GM19239 (cell line): ENCODE measurements at regions not wholly inside any gene's neighbourhood (a gene's known extent, or its start where the extent isn't known, plus 50 kb on each side); places are given as distances from the start of the nearest gene placed in this dataset.
"Not testable (repeated sequence)": the region's sequence is repeated elsewhere in the genome, so short reads cannot be mapped to it uniquely, and the experiment has no call there.

Experiments
- DNase-seq: peaks from one replicate; pipeline ENCODE4 v3.0.0; 2011; ENCODE audit warnings: low spot score; ENCODE audit not compliant: insufficient read length
- FAIRE-seq: peaks from 2 replicates; lab custom pipeline; 2011; peaks lifted over from hg19 to GRCh38; lab: Jason Lieb, UNC

DNA sequence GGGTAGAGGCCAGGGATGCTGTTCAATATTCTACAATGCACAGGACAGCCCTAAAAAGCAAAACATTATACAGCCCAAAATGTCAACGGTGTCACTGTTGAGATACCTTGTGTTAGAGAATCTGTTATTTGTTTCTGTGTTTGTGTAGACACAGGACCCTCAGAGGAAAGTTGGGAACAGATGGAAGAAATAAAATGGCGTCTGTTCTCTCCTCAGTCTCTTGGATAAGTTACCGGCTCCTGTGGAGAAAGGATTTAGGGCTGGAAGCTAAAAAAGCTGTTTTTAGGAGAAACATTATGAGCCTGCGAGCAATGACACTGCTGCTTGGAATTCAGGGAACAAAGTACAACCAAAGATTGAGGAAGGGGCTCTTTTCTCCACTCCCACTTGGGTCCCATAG, 688.6 kb upstream of the ZNF385D start:
- DNase-seq (no peak), FAIRE-seq (no peak)

DNA sequence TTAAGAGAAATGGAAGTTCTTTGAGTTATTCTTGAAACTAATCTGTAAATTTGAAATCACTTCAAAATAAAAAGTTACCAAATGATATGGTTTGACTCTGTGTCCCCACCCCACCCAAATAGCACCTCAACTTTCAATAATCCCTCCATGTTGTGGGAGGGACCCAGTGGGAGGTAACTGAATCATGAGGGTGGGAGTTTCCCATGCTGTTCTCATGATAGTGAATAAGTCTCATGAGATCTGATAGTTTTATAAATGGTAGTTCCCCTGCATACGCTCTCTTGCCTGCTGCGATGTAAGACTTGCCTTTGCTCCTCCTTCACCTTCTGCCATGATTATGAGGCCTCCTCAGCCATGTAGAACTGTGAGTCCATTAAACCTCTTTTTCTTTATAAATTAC, 690.7 kb upstream of the ZNF385D start:
- DNase-seq, result no peak
- no peak for FAIRE-seq

DNA sequence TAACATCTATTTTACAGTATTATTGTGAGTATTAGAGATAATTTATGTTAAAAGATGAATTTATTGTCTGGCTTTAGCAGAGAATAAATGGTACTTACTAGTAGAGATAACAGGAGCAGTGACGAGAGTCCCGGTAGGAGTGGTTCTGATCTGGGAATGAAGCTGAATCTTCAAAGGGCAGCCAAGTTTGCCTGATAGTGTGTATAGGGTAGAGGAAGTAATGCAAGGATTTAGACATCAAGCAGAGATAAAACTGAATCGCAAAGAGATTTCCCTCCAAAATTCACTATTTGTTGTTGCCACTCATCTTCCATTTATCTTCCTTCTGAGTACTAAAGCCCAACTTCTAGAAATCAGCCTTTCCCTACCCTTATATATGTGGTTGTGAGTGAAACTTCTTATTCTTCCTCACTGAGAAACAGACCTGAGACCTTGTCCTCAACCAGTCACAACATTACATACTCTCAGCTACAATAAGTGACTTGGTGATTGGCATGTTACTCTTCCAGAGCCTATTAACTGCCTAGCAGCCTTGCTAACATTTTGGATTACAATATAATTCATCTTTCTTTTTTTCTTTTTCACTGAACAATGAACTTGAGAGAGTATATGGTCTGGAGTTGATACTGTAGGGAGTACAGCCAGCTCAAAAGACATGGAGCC, 692.7 kb upstream of the ZNF385D start:
- no peak for DNase-seq
- FAIRE-seq, result no peak

DNA sequence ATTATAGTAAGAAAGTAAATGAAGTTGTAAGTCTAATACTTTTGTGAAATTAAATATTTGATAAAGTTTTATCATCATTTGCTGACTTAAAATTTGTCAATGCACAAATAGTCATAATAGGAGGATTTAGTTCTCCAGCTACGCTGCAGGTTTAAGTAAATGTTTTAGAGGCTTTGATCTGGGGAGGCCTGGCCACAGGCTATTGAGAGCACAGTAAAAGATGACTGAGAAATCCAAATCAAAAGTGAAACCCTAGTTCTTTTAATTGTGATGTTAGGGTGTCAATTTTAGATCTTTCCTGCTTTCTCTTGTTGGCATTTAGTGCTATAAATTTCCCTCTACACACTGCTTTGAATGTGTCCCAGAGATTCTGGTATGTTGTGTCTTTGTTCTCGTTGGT, 694.3 kb upstream of the ZNF385D start:
- not testable (repeated sequence) for FAIRE-seq

DNA sequence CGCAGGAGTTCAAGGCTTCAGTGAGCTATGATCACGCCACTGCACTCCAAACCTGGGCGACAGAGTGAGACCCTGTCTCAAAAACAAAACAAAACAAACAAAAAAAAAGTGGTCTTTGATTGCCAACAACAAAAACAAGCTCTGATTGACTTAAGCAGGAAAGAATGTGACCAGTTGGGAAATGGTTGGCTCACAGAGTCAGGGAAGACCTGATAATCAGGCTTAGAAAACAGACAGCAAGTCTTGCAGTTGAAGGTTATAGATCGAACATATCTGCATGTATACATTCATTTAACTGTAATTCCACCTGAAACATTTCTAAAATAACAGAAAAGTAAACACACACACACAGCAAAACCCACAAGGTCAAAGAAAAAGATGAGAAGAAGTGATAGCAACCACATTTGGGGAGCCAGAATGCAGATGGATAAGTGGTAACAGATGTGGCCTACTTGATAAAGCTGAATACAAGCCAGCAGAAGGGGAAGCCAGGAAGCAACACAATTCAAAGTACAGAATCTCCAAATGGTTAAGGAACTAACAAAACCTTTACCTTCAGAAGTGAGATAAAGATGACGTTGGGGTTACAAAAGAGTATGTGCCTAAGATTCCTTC, 699.9 kb upstream of the ZNF385D start:
- FAIRE-seq (no peak), DNase-seq (no peak)

More for the DNA sequence above, 694.3 kb upstream of the ZNF385D start:
- DNase-seq, result not testable (repeated sequence)

DNA sequence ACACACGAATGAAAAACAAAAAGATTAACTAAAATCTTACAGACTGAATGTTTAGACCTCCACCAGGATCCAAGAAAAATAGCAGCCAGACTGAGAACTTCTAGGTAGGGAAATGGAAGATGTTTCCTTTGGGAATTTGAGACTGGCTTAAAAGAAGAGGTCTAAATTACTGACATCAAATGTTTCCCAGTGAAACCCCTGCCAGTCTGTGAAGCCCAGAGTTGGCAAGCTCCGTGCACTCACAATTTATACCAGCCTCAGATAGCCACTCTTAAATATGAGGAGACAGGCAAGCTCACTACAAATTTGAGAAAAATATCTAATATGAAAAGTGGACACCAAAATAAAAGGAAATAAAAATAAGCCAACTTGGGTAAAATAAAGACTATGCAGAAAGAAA, 700.5 kb upstream of the ZNF385D start:
- FAIRE-seq (no peak), DNase-seq (no peak)

DNA sequence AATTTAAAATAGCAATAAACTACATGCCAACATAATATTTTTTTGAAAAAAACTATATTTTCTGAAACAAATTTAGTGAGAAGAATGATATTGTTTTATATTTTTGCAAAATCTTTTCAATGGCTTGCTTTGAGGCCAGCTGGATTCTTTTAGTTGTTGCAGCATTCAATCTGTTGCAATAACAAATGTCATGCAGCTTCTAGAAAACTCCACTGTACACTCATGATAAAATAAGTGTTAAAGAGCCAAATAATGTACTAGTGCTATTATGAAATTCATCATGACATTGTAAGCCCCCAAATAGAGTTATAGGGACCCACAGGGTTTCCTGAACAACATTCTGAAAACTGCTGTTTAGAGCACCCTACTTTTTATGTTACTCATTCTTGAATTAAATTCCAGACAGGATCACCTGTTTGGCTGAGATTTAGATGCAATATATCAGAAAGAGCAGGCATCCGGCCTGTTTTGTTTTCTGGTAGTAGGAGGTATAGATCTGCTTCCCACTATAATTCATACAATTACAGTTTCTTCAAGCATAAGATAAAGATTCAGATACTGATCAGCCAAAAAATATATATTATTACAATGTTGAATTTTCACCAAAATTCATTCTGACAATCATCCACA, 703.0 kb upstream of the ZNF385D start:
- no peak for FAIRE-seq

DNA sequence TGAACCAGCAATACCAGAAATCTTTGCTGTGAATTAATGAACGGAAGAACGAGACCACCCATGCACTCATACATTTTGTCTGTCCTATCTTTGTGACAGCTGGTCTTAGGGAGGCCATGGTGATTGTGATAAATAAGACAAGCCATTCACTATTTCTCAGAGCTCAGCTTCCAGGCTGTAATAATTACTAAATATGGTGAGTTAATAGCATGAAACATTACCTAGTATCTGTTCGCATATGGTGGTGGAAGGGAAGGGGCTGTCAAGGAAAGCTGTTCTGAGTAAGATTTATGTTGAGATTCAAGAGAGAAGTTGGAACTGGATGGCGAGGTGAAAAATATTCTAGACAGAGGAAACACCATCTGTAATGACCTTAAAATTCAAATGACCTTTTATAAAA, 719.0 kb upstream of the ZNF385D start:
- peak; percentile 8 for FAIRE-seq
- DNase-seq, result no peak

More for the DNA sequence above, 703.0 kb upstream of the ZNF385D start:
- DNase-seq, result no peak

DNA sequence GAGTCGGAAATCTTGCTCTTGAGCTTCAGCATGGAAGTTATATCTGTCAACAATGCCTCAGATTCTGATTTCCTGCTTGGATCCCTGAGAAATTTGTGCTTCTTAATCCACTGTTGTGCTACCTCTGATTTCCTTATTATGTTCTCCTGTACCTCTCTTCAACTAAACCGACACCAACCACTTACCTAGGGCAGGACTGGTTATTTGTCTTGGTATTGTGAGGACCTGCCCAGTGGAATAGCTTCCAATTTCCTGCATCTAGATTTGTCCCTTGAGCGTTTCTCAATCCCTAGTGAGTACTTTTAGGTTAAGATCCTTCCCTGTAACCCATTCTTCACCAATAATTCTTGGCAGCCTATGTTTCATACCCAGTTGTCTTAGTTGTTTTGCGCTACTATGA, 720.5 kb upstream of the ZNF385D start:
- DNase-seq, result no peak
- FAIRE-seq, result no peak

DNA sequence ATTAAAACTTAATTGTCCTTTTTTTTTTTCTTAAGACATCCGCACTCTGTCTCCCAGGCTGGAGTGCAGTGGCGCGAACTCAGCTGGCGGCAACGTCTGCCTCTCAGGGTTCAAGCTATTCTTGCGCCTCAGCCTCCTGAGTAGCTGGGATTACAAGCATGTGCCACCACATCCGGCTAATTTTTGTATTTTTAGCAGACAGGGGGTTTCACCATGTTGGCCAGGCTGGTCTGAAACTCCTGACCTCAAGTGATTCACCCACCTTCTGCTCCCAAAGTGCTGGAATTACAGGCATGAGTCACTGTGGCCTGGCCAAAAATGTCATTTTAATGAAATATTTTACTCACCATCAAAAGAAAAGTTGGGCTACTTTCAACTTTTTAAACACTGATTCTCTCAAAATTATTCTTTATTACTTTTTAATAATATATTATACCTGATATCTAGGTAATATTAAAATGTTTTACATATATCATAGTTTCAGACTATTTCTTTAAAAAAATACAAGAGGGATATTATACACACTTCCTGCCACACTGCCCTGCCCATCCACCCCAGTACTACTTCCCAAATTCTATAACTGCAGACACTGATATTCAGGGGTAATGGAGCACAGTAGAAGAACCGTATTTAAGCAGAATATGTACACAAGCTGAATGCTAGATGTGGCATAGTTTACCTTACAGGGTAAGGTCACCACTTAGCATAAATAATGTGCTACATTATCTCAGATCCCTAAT, 723.9 kb upstream of the ZNF385D start:
- DNase-seq (no peak), FAIRE-seq (no peak)

DNA sequence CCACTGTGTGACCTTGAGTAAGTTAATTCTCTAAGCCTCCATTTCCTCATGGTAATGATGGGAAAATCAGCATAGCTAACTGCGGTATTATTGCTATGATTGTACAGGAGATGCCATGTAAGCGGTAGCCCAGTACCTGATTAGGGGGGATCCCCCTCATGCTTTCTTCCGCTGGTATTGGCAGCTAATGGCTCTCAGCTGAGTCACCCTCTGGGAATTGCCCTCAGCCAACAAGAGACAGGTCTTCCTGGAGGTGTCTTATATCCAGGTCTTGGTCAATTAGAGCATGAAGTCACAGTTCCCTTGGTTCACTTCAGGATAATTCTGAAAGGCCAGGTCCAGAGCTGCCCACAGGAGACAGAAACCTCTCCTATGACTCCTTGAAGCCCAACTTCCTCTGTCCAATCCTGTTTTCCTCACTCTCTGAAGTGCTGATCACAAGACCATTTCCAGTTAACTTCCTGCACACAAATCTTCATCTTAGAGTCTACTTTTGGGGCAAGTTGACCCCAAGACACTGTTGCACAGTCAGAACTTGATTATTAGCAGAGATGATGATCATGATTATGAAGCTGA, 724.7 kb upstream of the ZNF385D start:
- no peak for FAIRE-seq
- no peak for DNase-seq

DNA sequence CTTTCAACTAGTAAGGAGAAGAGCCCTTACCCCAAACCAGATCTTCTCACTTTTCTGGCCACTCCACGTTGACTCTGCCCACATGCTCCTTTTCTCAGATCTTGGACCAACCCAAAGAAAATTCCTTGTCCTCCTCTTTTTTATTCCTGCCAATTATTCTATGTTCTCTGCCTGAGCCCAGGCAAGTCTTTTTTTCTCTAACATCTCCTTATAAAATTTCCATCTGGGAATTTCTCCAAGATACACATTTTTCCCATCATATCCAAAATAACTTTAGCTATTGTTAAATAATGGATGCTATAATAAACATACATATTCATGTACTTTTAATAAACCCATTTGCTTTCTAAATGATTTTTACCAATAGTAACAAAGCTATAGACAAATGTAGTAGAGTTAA, 726.0 kb upstream of the ZNF385D start:
- DNase-seq, result no peak
- FAIRE-seq, result no peak

DNA sequence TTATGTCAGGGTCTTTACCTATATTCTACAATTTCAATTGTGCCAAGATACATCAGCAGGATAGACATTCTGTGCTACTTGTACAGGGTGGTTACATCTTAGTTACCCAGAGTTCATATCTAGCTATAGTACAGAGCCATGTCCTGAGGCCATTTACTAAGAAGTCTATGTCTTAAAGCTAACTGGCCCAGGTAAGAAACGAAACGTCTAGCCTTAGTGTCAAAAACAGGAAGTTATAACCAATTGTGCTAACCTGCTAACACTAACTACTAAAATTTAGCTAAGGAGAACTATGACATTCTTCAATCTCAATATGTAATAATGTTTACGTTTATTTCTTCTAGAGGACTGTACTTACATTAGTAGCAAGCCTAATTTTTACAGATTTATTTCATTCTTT, 717.2 kb upstream of the UBE2E2 start:
- FAIRE-seq, result no peak
- no peak for DNase-seq

DNA sequence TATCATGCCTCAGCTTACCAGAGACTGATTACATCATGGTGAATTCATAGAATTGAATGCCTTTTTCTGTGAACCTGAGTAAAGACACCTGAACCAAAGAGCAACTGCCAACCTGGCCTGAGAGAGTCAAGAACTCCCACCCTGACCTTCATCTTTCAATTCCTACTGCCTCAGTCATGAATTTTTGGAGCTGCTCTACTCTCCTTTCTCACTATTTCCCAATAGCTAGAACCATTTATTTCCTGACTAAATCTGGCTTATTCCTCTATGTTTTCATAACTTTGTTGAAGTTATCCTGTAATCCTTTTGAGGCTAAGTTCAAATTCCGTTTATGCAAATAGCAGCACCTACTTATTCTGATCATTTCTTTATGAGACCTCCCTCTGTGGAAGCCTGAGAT, 712.4 kb upstream of the UBE2E2 start:
- DNase-seq (no peak), FAIRE-seq (no peak)

DNA sequence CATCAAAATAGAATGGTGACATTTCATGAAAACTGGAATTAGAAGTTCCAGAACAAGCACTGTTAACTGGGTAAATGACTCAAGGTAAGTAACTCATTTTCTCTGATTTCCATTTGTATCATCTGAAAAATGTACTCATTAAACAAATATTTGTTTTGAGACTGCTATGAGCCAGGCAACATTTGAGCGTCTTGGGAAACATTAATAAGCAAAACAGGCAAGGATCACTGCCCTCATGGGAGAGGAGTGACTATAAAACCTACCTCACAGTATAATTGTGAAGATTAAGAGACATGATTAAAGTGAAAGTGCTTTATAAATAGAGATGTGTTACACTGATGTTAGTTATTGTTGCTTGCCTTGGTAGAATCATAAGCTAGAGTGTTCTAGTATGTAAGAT, 711.8 kb upstream of the UBE2E2 start:
- FAIRE-seq (no peak), DNase-seq (no peak)

DNA sequence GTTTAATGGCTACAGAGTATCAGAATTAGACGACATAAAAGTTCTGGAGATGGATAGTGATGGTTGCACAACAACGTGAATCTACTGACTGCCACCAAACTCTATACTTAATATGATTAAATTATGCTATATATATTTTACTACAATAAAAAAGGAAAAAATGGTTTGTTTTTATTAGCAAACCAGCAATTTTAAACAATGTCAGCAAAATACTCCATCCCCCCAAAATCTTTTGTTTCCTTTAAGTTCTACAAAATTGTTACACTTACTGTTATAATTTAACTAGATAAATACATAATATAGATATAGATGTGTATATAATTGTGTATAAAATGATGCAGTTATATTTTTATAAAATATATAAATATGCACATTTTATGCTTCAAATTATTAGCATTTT, 710.8 kb upstream of the UBE2E2 start:
- no peak for DNase-seq
- no peak for FAIRE-seq

DNA sequence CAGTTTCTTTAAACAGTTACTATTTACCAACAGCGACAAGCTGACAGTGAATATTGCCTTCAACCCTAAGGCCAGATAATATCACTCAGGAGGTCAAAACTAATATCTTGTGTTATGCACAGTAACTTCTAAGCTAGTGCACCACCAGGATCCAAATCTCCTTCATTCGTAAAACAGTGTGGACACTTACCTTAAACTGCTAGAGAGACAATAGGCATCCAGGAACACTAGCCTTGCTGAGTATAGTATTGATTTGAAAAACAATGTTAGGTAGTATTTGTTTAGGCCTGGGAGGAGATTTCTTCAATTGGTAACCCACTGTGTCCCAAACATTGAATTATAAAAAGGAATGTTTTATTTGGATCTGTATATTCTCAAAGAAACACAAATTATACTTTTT, 707.9 kb upstream of the UBE2E2 start:
- no peak for FAIRE-seq

DNA sequence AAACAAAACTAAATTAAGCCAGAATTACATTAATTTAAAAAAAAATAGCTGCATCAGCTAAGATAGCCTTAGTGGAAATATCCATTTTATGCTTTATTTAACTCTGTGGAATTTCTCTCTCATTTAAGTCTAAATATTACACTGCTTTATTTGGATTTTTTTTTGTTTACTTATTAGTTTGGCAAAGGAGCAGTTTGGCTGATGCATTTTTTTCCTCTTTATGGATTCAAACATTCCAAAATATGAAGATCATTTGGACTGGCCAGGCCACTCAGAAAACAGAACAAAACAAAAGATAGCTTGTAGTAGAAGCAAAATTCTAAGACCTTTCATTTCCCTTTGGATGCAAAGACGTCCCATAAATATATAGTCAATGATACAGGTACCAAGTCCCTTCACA, 707.3 kb upstream of the UBE2E2 start:
- FAIRE-seq (no peak), DNase-seq (no peak)

More for the DNA sequence above, 707.9 kb upstream of the UBE2E2 start:
- no peak for DNase-seq

DNA sequence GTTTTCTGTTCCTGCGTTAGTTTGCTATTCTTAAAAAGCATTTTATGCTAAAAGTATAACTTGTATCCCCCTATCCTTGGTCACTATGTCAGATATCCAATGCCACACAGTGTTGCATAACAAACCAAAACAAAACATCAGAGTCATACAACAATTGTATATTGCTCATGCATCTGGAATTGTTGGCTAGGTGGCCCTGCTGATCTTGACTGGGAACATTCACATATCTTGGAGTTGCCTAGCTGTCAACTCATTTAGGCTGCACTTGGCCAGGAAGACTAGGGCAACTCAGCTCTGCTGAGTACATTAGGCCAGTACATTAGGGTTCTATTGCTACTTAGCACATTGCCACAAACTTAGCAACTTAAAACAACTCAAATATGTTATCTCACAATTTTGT, 706.5 kb upstream of the UBE2E2 start:
- no peak for DNase-seq
- FAIRE-seq, result no peak

DNA sequence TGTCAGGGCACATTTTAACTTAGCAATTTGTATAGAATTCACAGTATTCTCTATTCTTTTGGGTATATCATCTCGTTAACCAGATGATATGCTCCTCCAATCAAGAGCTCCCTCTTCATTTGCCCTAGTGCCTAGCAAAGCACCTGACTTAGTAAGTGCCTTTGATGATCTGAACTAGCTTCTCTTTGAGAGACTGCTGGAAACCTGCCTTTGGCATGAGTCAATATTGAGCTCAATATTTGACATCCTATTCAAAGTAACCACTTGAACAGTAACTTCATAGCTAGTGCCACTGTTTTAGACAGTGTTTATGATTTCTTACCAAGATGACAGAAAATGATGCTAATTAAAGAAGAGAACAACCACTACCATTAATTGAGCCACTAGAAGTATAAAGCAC, 696.3 kb upstream of the UBE2E2 start:
- no peak for DNase-seq
- no peak for FAIRE-seq

DNA sequence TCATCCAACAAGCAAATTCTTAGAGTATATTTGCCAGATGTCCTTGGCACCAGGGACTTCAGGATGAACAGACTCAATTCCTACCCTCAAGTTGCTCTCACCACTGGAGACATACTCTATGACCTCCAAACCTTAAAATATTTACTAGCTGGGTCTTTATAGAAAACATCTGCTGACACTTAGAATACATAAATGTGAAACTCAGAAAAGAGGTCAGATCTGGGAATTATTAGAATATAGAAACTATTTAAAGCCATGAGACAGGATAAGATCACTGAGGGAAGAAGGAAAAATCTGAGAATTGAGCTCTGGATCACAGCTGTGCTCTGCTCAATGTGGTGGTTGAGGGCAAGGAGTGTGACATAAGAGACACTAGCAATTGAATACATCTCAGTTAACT, 695.4 kb upstream of the UBE2E2 start:
- DNase-seq (no peak), FAIRE-seq (no peak)
